ENCODE measurements at regions not wholly inside any gene's neighbourhood (a gene's known extent, or its start where the extent isn't known, plus 50 kb on each side); places are given as distances from the start of the nearest gene placed in this dataset.

- TF ChIP-seq CTCF (conservative IDR thresholded peaks at IDR 0.05 in 1 of 2, IDR thresholded peaks at IDR 0.05 in 1 of 2; ENCODE audit: low read depth in 1 of 2, low read length in 2 of 2) (no peak), EZH2 (IDR thresholded peaks at IDR 0.05; ENCODE audit: low read length, missing control alignments) (no peak)
These were observed 84.0 kb downstream of the RSL24D1 start for GRCh38 chr15:55112706-55113105.

All from fibroblast of lung (primary cell).